DOHH2 (cell line): ENCODE measurements at regions not wholly inside any gene's neighbourhood (a gene's known extent, or its start where the extent isn't known, plus 50 kb on each side); places are given as distances from the start of the nearest gene placed in this dataset.

Experiments
- H3F3A ChIP-seq: fragments of 200-600 bp; sonication (generic), shearing (Covaris generic); 2 replicates; pipeline ENCODE4 v1.6.0; 2016; ENCODE audit warnings: antibody characterized with exemption, mild to moderate bottlenecking; ENCODE audit not compliant: control insufficient read depth, insufficient read depth
- H3K27ac ChIP-seq: fragments of 200-600 bp; sonication (generic); 2 replicates; pipeline ENCODE4 v1.5.1; 2014; ENCODE audit warnings: low read depth, mild to moderate bottlenecking, low read length, moderate library complexity
- H3K27me3 ChIP-seq: fragments of 200-600 bp; sonication (generic); 2 replicates; pipeline ENCODE4 v1.6.1; 2014; ENCODE audit warnings: mild to moderate bottlenecking, low read length, mixed read lengths; ENCODE audit not compliant: control insufficient read depth
- H3K36me3 ChIP-seq: fragments of 200-600 bp; sonication (generic); 2 replicates; pipeline ENCODE4 v1.6.1; 2014; ENCODE audit warnings: mild to moderate bottlenecking, low read length, moderate library complexity, mixed read lengths; ENCODE audit not compliant: control insufficient read depth
- H3K4me1 ChIP-seq: fragments of 200-600 bp; sonication (generic); 2 replicates; pipeline ENCODE4 v1.6.1; 2014; ENCODE audit warnings: mild to moderate bottlenecking, low read length, mixed read lengths; ENCODE audit not compliant: control insufficient read depth
- H3K4me2 ChIP-seq: fragments of 200-600 bp; sonication (generic); 2 replicates; pipeline ENCODE4 v1.6.0; 2014; ENCODE audit warnings: mild to moderate bottlenecking, low read length, moderate library complexity
- H3K4me3 ChIP-seq: fragments of 200-600 bp; sonication (generic); 2 replicates; pipeline ENCODE4 v1.5.1; 2014; ENCODE audit warnings: mild to moderate bottlenecking, low read length, mixed read lengths
- H3K79me2 ChIP-seq: fragments of 200-600 bp; sonication (generic); 2 replicates; pipeline ENCODE4 v1.6.1; 2014; ENCODE audit warnings: mild to moderate bottlenecking, low read length, mixed read lengths; ENCODE audit not compliant: control insufficient read depth
- H3K9me2 ChIP-seq: fragments of 200-600 bp; sonication (generic); replicated peaks from 2 replicates; pipeline ENCODE4 v1.6.1; 2014; ENCODE audit warnings: mild to moderate bottlenecking, low read length, mixed read lengths; ENCODE audit not compliant: control insufficient read depth
- H3K9me3 ChIP-seq: fragments of 200-600 bp; sonication (generic); 2 replicates; pipeline ENCODE4 v1.6.1; 2014; ENCODE audit warnings: antibody characterized with exemption, low read length, mixed read lengths; ENCODE audit not compliant: control insufficient read depth, insufficient read depth
- H4K20me1 ChIP-seq: fragments of 200-600 bp; sonication (generic); 2 replicates; pipeline ENCODE4 v1.6.0; 2014; ENCODE audit warnings: low read depth, mild to moderate bottlenecking, antibody characterized with exemption, low read length, moderate library complexity; ENCODE audit not compliant: control insufficient read depth, insufficient read depth
- EZH2phosphoT487 ChIP-seq: fragments of 200-600 bp; sonication (generic); IDR thresholded peaks from 2 replicates; pipeline ENCODE4 v1.6.1; 2017; ENCODE audit warnings: borderline replicate concordance, mild to moderate bottlenecking, antibody characterized with exemption, low read length, moderate library complexity, mixed read lengths
- TF ChIP-seq, protein P1 (sequence below): fragments of 200-600 bp; sonication (generic); IDR thresholded peaks from one replicate; pipeline ENCODE4 v1.5.1; 2014; ENCODE audit warnings: antibody characterized with exemption, mild to moderate bottlenecking, low read depth, low read length; ENCODE audit not compliant: poor library complexity, severe bottlenecking

GRCh38 chr13:44111701-44112100, 232.0 kb downstream of the LACC1 start:
- Histone ChIP-seq H3K36me3 (no peaks in the 10 kb centered on the region), H3K4me2 (no peak overlapping the region), H3K79me2 (no peaks in the 10 kb centered on the region), H3F3A (no peaks in the 10 kb centered on the region), H3K9me2 (no peaks in the 10 kb centered on the region), H4K20me1 (no peaks in the 10 kb centered on the region), H3K4me3 (no peak overlapping the region), H3K27me3 (no peaks in the 10 kb centered on the region), H3K4me1 (peaks cover 9% of the 10 kb centered on the region), H3K27ac (no peak overlapping the region), H3K9me3 (no peaks in the 10 kb centered on the region)
- TF ChIP-seq, protein P1, sequence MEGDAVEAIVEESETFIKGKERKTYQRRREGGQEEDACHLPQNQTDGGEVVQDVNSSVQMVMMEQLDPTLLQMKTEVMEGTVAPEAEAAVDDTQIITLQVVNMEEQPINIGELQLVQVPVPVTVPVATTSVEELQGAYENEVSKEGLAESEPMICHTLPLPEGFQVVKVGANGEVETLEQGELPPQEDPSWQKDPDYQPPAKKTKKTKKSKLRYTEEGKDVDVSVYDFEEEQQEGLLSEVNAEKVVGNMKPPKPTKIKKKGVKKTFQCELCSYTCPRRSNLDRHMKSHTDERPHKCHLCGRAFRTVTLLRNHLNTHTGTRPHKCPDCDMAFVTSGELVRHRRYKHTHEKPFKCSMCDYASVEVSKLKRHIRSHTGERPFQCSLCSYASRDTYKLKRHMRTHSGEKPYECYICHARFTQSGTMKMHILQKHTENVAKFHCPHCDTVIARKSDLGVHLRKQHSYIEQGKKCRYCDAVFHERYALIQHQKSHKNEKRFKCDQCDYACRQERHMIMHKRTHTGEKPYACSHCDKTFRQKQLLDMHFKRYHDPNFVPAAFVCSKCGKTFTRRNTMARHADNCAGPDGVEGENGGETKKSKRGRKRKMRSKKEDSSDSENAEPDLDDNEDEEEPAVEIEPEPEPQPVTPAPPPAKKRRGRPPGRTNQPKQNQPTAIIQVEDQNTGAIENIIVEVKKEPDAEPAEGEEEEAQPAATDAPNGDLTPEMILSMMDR, result no peak
- no peak for TF ChIP-seq EZH2phosphoT487

GRCh38 chr13:44112700-44113329, 233.1 kb downstream of the LACC1 start:
- TF ChIP-seq, protein P1, result no peak
- no peak for TF ChIP-seq EZH2phosphoT487

GRCh38 chr13:44116562-44117332, 237.0 kb downstream of the LACC1 start:
- H3K79me2 ChIP-seq, result no peaks in the 10 kb centered on the region
- H3K4me1 ChIP-seq, result peaks cover 35% of the 10 kb centered on the region
- H3K9me2 ChIP-seq, result no peaks in the 10 kb centered on the region
- TF ChIP-seq, protein P1, result no peak
- no peak for TF ChIP-seq EZH2phosphoT487
- no peaks in the 10 kb centered on the region for H3K9me3 ChIP-seq
- H4K20me1 ChIP-seq, result no peaks in the 10 kb centered on the region
- peaks cover 4% of the 10 kb centered on the region for H3F3A ChIP-seq
- H3K4me3 ChIP-seq, result peak overlapping the region; percentile 47
- peak overlapping the region; percentile 58 for H3K4me2 ChIP-seq
- H3K27me3 ChIP-seq, result no peaks in the 10 kb centered on the region
- H3K36me3 ChIP-seq, result no peaks in the 10 kb centered on the region
- peak overlapping the region; percentile 62 for H3K27ac ChIP-seq

More at GRCh38 chr13:44112700-44113329, 233.1 kb downstream of the LACC1 start:
- H3K27ac ChIP-seq, result no peak overlapping the region
- no peaks in the 10 kb centered on the region for H3K9me2 ChIP-seq
- H3K4me3 ChIP-seq, result no peak overlapping the region
- H3K27me3 ChIP-seq, result no peaks in the 10 kb centered on the region
- H3K4me2 ChIP-seq, result no peak overlapping the region
- no peaks in the 10 kb centered on the region for H3K79me2 ChIP-seq
- peaks cover 4% of the 10 kb centered on the region for H3F3A ChIP-seq
- H3K36me3 ChIP-seq, result no peaks in the 10 kb centered on the region
- no peaks in the 10 kb centered on the region for H4K20me1 ChIP-seq
- H3K4me1 ChIP-seq, result peaks cover 20% of the 10 kb centered on the region
- H3K9me3 ChIP-seq, result no peaks in the 10 kb centered on the region
